ENCODE measurements at regions not wholly inside any gene's neighbourhood (a gene's known extent, or its start where the extent isn't known, plus 50 kb on each side); places are given as distances from the start of the nearest gene placed in this dataset.
"Not testable (repeated sequence)": the region's sequence is repeated elsewhere in the genome, so short reads cannot be mapped to it uniquely, and the experiment has no call there.

- DNase-seq: no peak
These were observed 261.5 kb downstream of the TLE1 start for GRCh38 chr9:81427870-81428269.

GRCh38 chr9:81424431-81424830 lies 264.9 kb downstream of the TLE1 start:
- DNase-seq: peak; percentile 86

- DNase-seq: peak; percentile 35
These were observed 265.6 kb downstream of the TLE1 start for GRCh38 chr9:81423589-81424326.

- DNase-seq: not testable (repeated sequence)
These were observed 268.3 kb downstream of the TLE1 start for GRCh38 chr9:81421090-81421489.

- DNase-seq: no peak
These were observed 269.3 kb downstream of the TLE1 start for GRCh38 chr9:81420024-81420423.

GRCh38 chr9:81417941-81418340 lies 271.4 kb downstream of the TLE1 start:
- DNase-seq: no peak

GRCh38 chr9:81417299-81417675 lies 272.1 kb downstream of the TLE1 start:
- no peak for DNase-seq

GRCh38 chr9:81416476-81417298 lies 272.7 kb downstream of the TLE1 start:
- DNase-seq: peak; percentile 74

GRCh38 chr9:81414836-81415235 lies 274.5 kb downstream of the TLE1 start:
- no peak for DNase-seq

- peak; percentile 79 for DNase-seq
These were observed 277.4 kb downstream of the TLE1 start for GRCh38 chr9:81411961-81412360.

- peak; percentile 80 for DNase-seq
These were observed 279.1 kb downstream of the TLE1 start for GRCh38 chr9:81410201-81410600.

GRCh38 chr9:81408951-81409350 lies 280.4 kb downstream of the TLE1 start:
- no peak for DNase-seq

GRCh38 chr9:81404931-81405598 lies 284.3 kb downstream of the TLE1 start:
- no peak for DNase-seq

GRCh38 chr9:81397481-81398381 lies 291.6 kb downstream of the TLE1 start:
- DNase-seq: no peak

GRCh38 chr9:81396528-81396927 lies 292.8 kb downstream of the TLE1 start:
- DNase-seq: no peak

GRCh38 chr9:81395676-81396054 lies 293.7 kb downstream of the TLE1 start:
- no peak for DNase-seq

- DNase-seq: no peak
These were observed 294.3 kb downstream of the TLE1 start for GRCh38 chr9:81394881-81395675.

- DNase-seq: no peak
These were observed 295.1 kb downstream of the TLE1 start for GRCh38 chr9:81393985-81394811.

GRCh38 chr9:81391457-81391825 lies 297.9 kb downstream of the TLE1 start:
- no peak for DNase-seq

GRCh38 chr9:81390792-81391456 lies 298.4 kb downstream of the TLE1 start:
- no peak for DNase-seq
